Hepatocyte (in vitro differentiated cells): ENCODE measurements at regions not wholly inside any gene's neighbourhood (a gene's known extent, or its start where the extent isn't known, plus 50 kb on each side); places are given as distances from the start of the nearest gene placed in this dataset.

Experiments used
- DNase-seq: peaks from one replicate; pipeline ENCODE4 v3.0.0-alpha.2; 2016; ENCODE audit warnings: low spot score
- H2AFZ ChIP-seq: fragments of 200-600 bp; sonication (generic); 2 replicates; pipeline ENCODE4 v1.6.0; 2016; ENCODE audit warnings: antibody characterized with exemption, mild to moderate bottlenecking
- H3K27ac ChIP-seq: fragments of 200-600 bp; sonication (generic); 2 replicates; pipeline ENCODE4 v1.5.1; 2016; ENCODE audit warnings: mild to moderate bottlenecking
- H3K27me3 ChIP-seq: fragments of 200-600 bp; sonication (generic); 2 replicates; pipeline ENCODE4 v1.6.1; 2016
- H3K36me3 ChIP-seq: fragments of 200-600 bp; sonication (generic); replicated peaks from 2 replicates; pipeline ENCODE4 v1.5.1; 2016; ENCODE audit warnings: low read depth; ENCODE audit not compliant: insufficient read depth
- H3K4me1 ChIP-seq: fragments of 200-600 bp; sonication (generic); 2 replicates; pipeline ENCODE4 v1.5.1; 2016; ENCODE audit warnings: mild to moderate bottlenecking, moderate library complexity; ENCODE audit not compliant: insufficient read depth
- H3K4me2 ChIP-seq: fragments of 200-600 bp; sonication (generic); 2 replicates; pipeline ENCODE4 v1.6.0; 2016
- H3K4me3 ChIP-seq: fragments of 200-600 bp; sonication (generic); 2 replicates; pipeline ENCODE4 v1.5.1; 2016; ENCODE audit warnings: mild to moderate bottlenecking
- H3K79me2 ChIP-seq: fragments of 200-600 bp; sonication (generic); 2 replicates; pipeline ENCODE4 v1.6.0; 2017; ENCODE audit warnings: mild to moderate bottlenecking
- H3K9me2 ChIP-seq: fragments of 200-600 bp; sonication (generic); replicated peaks from 2 replicates; pipeline ENCODE4 v1.6.0; 2017; ENCODE audit warnings: mild to moderate bottlenecking; ENCODE audit not compliant: insufficient read depth
- H3K9me3 ChIP-seq: fragments of 200-600 bp; sonication (generic); 2 replicates; pipeline ENCODE4 v1.5.1; 2016; ENCODE audit warnings: low read depth, mild to moderate bottlenecking
- H4K20me1 ChIP-seq: fragments of 200-600 bp; sonication (generic); 2 replicates; pipeline ENCODE4 v1.6.0; 2016; ENCODE audit warnings: mild to moderate bottlenecking; ENCODE audit not compliant: insufficient read depth, poor library complexity, severe bottlenecking
- CTCF ChIP-seq: fragments of 200-600 bp; sonication (generic); IDR thresholded peaks from 2 replicates; pipeline ENCODE4 v1.5.1; 2016; ENCODE audit warnings: antibody characterized with exemption, mild to moderate bottlenecking; ENCODE audit not compliant: poor library complexity
- EZH2 ChIP-seq: fragments of 200-600 bp; sonication (generic); IDR thresholded peaks from 2 replicates; pipeline ENCODE4 v1.6.1; 2016; ENCODE audit warnings: antibody characterized with exemption, mild to moderate bottlenecking, borderline replicate concordance
- EZH2phosphoT487 ChIP-seq: fragments of 200-600 bp; sonication (generic); IDR thresholded peaks from one replicate; pipeline ENCODE4 v1.6.1; 2018; ENCODE audit warnings: antibody characterized with exemption, mild to moderate bottlenecking, low read depth, moderate library complexity; ENCODE audit not compliant: unreplicated experiment, severe bottlenecking
- WGBS: methylation state at CpG from one replicate; pipeline ENCODE4 v1.1.6; 2016; ENCODE audit warnings: low lambda C conversion rate; ENCODE audit errors: missing lambda C conversion rate; 5-methylcytosine and 5-hydroxymethylcytosine counted together

- Histone ChIP-seq H3K27me3 (no peaks in the 10 kb centered on the region), H3K4me1 (no peaks in the 10 kb centered on the region), H3K9me3 (no peaks in the 10 kb centered on the region), H4K20me1 (no peaks in the 10 kb centered on the region), H2AFZ (no peak overlapping the region), H3K27ac (no peak overlapping the region), H3K36me3 (no peaks in the 10 kb centered on the region), H3K4me2 (no peak overlapping the region), H3K9me2 (no peaks in the 10 kb centered on the region), H3K79me2 (no peaks in the 10 kb centered on the region), H3K4me3 (no peak overlapping the region)
- no peak for DNase-seq
- TF ChIP-seq CTCF = no peak
- TF ChIP-seq EZH2 = no peak
- no peak for TF ChIP-seq EZH2phosphoT487
Observed at GRCh38 chr5:63516006-63516405, 446.2 kb downstream of the HTR1A start.

- no peaks in the 10 kb centered on the region for H3K79me2 ChIP-seq
- H3K27me3 ChIP-seq = no peaks in the 10 kb centered on the region
- no peak overlapping the region for H3K4me2 ChIP-seq
- no peak for DNase-seq
- 79% methylated on average over 3 of the region's 3 CpGs for WGBS
- H3K4me3 ChIP-seq = no peak overlapping the region
- no peak overlapping the region for H3K27ac ChIP-seq
- TF ChIP-seq EZH2 (no peak), EZH2phosphoT487 (no peak), CTCF (no peak)
- H2AFZ ChIP-seq = no peak overlapping the region
- no peaks in the 10 kb centered on the region for H3K9me3 ChIP-seq
- no peaks in the 10 kb centered on the region for H3K9me2 ChIP-seq
- no peaks in the 10 kb centered on the region for H3K4me1 ChIP-seq
- no peaks in the 10 kb centered on the region for H4K20me1 ChIP-seq
- H3K36me3 ChIP-seq = no peaks in the 10 kb centered on the region
Observed at GRCh38 chr5:63500242-63500641, 462.0 kb downstream of the HTR1A start.

- Histone ChIP-seq H3K4me2 (no peak overlapping the region), H3K4me1 (no peaks in the 10 kb centered on the region)
Observed at GRCh38 chr5:63495225-63495624, 467.0 kb downstream of the HTR1A start.

More at GRCh38 chr5:63495225-63495624, 467.0 kb downstream of the HTR1A start:
- no peak for DNase-seq
- H3K27me3 ChIP-seq = no peaks in the 10 kb centered on the region
- H3K79me2 ChIP-seq = no peaks in the 10 kb centered on the region
- H3K36me3 ChIP-seq = no peaks in the 10 kb centered on the region
- no peak overlapping the region for H3K27ac ChIP-seq
- no peaks in the 10 kb centered on the region for H3K9me3 ChIP-seq
- TF ChIP-seq CTCF = no peak
- no peak for TF ChIP-seq EZH2
- TF ChIP-seq EZH2phosphoT487 = no peak
- no peaks in the 10 kb centered on the region for H4K20me1 ChIP-seq
- no peaks in the 10 kb centered on the region for H3K9me2 ChIP-seq
- no peak overlapping the region for H2AFZ ChIP-seq
- no peak overlapping the region for H3K4me3 ChIP-seq
